H1 (cell line): ENCODE measurements at regions not wholly inside any gene's neighbourhood (a gene's known extent, or its start where the extent isn't known, plus 50 kb on each side); places are given as distances from the start of the nearest gene placed in this dataset.

ENCODE experiments used
- GTF2F1 ChIP-seq: IDR thresholded peaks from 2 replicates; pipeline ENCODE4 v1.6.1; 2012; ENCODE audit warnings: low read depth, low read length, improper control_type of control experiment, borderline replicate concordance
- SP2 ChIP-seq: IDR thresholded peaks from 2 replicates; pipeline ENCODE4 v1.6.1; 2012; ENCODE audit warnings: mild to moderate bottlenecking, low read length, inconsistent platforms
- SRF ChIP-seq: IDR thresholded peaks from 2 replicates; pipeline ENCODE4 v1.6.1; 2011; ENCODE audit warnings: mild to moderate bottlenecking, low read depth, low read length, moderate library complexity
- ZNF274 ChIP-seq: IDR thresholded peaks from 2 replicates; pipeline ENCODE4 v1.7.0; 2012; ENCODE audit warnings: low read length, borderline replicate concordance; ENCODE audit errors: extremely low read depth

- TF ChIP-seq GTF2F1 (no peak), SP2 (no peak), SRF (no peak), ZNF274 (no peak)
Measured at GRCh38 chr4:127126718-127127117, 506.0 kb upstream of the INTU start (continued).
